ENCODE measurements at regions not wholly inside any gene's neighbourhood (a gene's known extent, or its start where the extent isn't known, plus 50 kb on each side); places are given as distances from the start of the nearest gene placed in this dataset.
"Not testable (repeated sequence)": the region's sequence is repeated elsewhere in the genome, so short reads cannot be mapped to it uniquely, and the experiment has no call there.

GRCh38 chr11:71126401-71126800 lies 126.0 kb downstream of the SHANK2 start:
- DNase-seq (ENCODE audit: low read depth) = not testable (repeated sequence)

GRCh38 chr11:71125150-71125549 lies 127.2 kb downstream of the SHANK2 start:
- DNase-seq (ENCODE audit: low read depth) = no peak

- no peak for DNase-seq (ENCODE audit: low read depth)
Observed at GRCh38 chr11:71124127-71124526, 128.2 kb downstream of the SHANK2 start.

- no peak for DNase-seq (ENCODE audit: low read depth)
Observed at GRCh38 chr11:71120471-71120896, 131.9 kb downstream of the SHANK2 start.

- no peak for DNase-seq (ENCODE audit: low read depth)
Observed at GRCh38 chr11:71119656-71120269, 132.6 kb downstream of the SHANK2 start.

- no peak for DNase-seq (ENCODE audit: low read depth)
Observed at GRCh38 chr11:71118671-71119250, 133.6 kb downstream of the SHANK2 start.

GRCh38 chr11:71117311-71117710 lies 135.1 kb downstream of the SHANK2 start:
- no peak for DNase-seq (ENCODE audit: low read depth)

- no peak for DNase-seq (ENCODE audit: low read depth)
Observed at GRCh38 chr11:71116693-71117040, 135.7 kb downstream of the SHANK2 start.

GRCh38 chr11:71115770-71116692 lies 136.3 kb downstream of the SHANK2 start:
- no peak for DNase-seq (ENCODE audit: low read depth)

GRCh38 chr11:71114124-71114851 lies 138.1 kb downstream of the SHANK2 start:
- no peak for DNase-seq (ENCODE audit: low read depth)

- DNase-seq (ENCODE audit: low read depth) = no peak
Observed at GRCh38 chr11:71112990-71113389, 139.4 kb downstream of the SHANK2 start.

- DNase-seq (ENCODE audit: low read depth) = no peak
Observed at GRCh38 chr11:71112454-71112853, 139.9 kb downstream of the SHANK2 start.

GRCh38 chr11:71109586-71109985 lies 142.8 kb downstream of the SHANK2 start:
- DNase-seq (ENCODE audit: low read depth) = no peak

- DNase-seq (ENCODE audit: low read depth) = no peak
Observed at GRCh38 chr11:71109186-71109585, 143.2 kb downstream of the SHANK2 start.

GRCh38 chr11:71108013-71108865 lies 144.1 kb downstream of the SHANK2 start:
- DNase-seq (ENCODE audit: low read depth) = no peak

GRCh38 chr11:71106671-71107070 lies 145.7 kb downstream of the SHANK2 start:
- DNase-seq (ENCODE audit: low read depth) = no peak

GRCh38 chr11:71103266-71103665 lies 149.1 kb downstream of the SHANK2 start:
- DNase-seq (ENCODE audit: low read depth) = no peak

- DNase-seq (ENCODE audit: low read depth) = no peak
Observed at GRCh38 chr11:71102251-71102995, 150.0 kb downstream of the SHANK2 start.

GRCh38 chr11:71101606-71102005 lies 150.8 kb downstream of the SHANK2 start:
- no peak for DNase-seq (ENCODE audit: low read depth)

- DNase-seq (ENCODE audit: low read depth) = no peak
Observed at GRCh38 chr11:71101046-71101445, 151.3 kb downstream of the SHANK2 start.

GRCh38 chr11:71098776-71099175 lies 153.6 kb downstream of the SHANK2 start:
- no peak for DNase-seq (ENCODE audit: low read depth)

All from stimulated activated CD8-positive, alpha-beta memory T cell treated with anti-CD3 and anti-CD28 coated beads, Interleukin-4, amount 100 ng/mL, for 24 hours (primary cell).